ENCODE measurements at regions not wholly inside any gene's neighbourhood (a gene's known extent, or its start where the extent isn't known, plus 50 kb on each side); places are given as distances from the start of the nearest gene placed in this dataset.

DNA sequence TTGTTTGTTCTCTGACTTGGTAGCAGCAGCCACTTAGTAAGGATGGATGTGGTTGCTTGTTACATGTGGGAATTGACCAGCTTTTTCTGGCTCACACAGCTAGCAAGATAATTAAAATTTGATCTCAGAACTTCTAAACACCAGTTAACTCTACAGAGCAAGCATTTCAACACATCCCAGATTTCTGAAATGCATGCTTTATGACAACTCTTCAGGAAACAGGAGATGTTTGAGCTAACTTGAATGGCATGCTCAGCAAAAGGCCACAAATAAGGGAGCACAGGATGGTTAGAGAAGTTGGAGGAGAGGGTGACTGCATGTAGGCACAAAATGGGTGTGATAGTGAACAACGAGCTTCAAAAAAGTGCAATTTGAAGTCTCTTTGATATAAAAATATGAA, 167.1 kb upstream of the SPRY2 start:
- H3K9ac ChIP-seq (ENCODE audit: low read length in 3 of 3) = no peak overlapping the region
- no peaks in the 10 kb centered on the region for H3K27me3 ChIP-seq (ENCODE audit: control insufficient read depth, insufficient read depth, low read length)
- peaks cover 0 to 9% (median 0%) of the 10 kb centered on the region in 3 donors for H3K9me3 ChIP-seq (ENCODE audit: control insufficient read depth in 2 of 3, insufficient read depth in 1 of 3, low read length in 3 of 3)
- no peak for FAIRE-seq
- intact Hi-C loops (cut with DNase I) = no loop called here
- H3K36me3 ChIP-seq (ENCODE audit: control insufficient read depth in 2 of 3, insufficient read depth in 3 of 3, low read length in 3 of 3) = no peaks in the 10 kb centered on the region
- no peak overlapping the region for H3K27ac ChIP-seq (ENCODE audit: low read depth in 2 of 2, low read length in 2 of 2)
- no peaks in the 10 kb centered on the region for H3K4me1 ChIP-seq (ENCODE audit: control insufficient read depth in 2 of 3, insufficient read depth in 2 of 3, low read depth in 1 of 3, low read length in 3 of 3)
- TF ChIP-seq, protein P1, sequence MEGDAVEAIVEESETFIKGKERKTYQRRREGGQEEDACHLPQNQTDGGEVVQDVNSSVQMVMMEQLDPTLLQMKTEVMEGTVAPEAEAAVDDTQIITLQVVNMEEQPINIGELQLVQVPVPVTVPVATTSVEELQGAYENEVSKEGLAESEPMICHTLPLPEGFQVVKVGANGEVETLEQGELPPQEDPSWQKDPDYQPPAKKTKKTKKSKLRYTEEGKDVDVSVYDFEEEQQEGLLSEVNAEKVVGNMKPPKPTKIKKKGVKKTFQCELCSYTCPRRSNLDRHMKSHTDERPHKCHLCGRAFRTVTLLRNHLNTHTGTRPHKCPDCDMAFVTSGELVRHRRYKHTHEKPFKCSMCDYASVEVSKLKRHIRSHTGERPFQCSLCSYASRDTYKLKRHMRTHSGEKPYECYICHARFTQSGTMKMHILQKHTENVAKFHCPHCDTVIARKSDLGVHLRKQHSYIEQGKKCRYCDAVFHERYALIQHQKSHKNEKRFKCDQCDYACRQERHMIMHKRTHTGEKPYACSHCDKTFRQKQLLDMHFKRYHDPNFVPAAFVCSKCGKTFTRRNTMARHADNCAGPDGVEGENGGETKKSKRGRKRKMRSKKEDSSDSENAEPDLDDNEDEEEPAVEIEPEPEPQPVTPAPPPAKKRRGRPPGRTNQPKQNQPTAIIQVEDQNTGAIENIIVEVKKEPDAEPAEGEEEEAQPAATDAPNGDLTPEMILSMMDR (IDR thresholded peaks at IDR 0.05; ENCODE audit: borderline replicate concordance, extremely low read depth, insufficient read depth) = no peak
- no peak overlapping the region for H3K4me3 ChIP-seq (ENCODE audit: low read length in 3 of 3)
- no peak for DNase-seq

DNA sequence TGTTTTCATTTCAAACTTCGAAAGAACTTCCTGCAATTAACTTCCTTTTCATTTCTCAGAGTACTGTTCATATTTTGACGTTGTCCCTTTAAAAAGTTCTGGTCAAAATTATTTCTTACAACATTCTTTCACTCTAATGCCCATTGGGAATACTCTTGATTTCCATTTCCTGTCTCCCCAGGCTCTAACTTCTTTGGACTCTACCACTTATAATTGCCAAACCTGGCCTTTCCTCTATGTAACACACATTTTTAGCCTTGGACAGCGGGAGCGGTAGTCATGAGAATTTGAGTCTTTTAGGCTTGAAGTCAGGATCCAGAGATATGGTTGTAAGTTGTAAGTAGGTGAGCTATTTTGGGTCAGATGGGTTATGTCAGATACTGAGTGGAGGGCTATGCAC, 163.5 kb upstream of the SPRY2 start:
- no peak for DNase-seq

DNA sequence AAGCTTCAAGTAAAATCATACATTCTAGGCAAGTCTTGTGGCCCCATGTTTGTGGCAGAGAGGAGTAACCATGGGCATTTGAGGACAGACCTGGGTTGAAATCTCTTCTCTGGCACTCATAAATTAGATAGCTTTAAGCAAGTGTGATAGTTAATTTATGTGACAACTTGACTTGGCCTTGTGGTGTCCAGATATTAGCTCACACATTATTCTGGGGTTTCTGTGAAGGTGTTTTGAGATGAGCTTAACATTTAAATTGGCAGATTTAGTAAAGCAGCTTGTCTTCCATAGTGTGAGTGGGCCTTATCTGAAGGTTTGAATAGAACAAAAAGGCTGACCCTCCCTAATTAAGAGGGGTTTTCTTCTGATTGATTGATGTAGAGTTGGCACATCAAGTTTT, 161.4 kb upstream of the SPRY2 start:
- no peak for FAIRE-seq
- Histone ChIP-seq H3K27ac (ENCODE audit: low read depth in 2 of 2, low read length in 2 of 2) (no peak overlapping the region), H3K36me3 (ENCODE audit: control insufficient read depth in 2 of 3, insufficient read depth in 3 of 3, low read length in 3 of 3) (no peaks in the 10 kb centered on the region), H3K9ac (ENCODE audit: low read length in 3 of 3) (no peak overlapping the region), H3K9me3 (ENCODE audit: control insufficient read depth in 2 of 3, insufficient read depth in 1 of 3, low read length in 3 of 3) (peaks cover 0 to 9% (median 0%) of the 10 kb centered on the region in 3 donors), H3K27me3 (ENCODE audit: control insufficient read depth, insufficient read depth, low read length) (no peaks in the 10 kb centered on the region), H3K4me1 (ENCODE audit: control insufficient read depth in 2 of 3, insufficient read depth in 2 of 3, low read depth in 1 of 3, low read length in 3 of 3) (no peaks in the 10 kb centered on the region), H3K4me3 (ENCODE audit: low read length in 3 of 3) (no peak overlapping the region)
- intact Hi-C loops (cut with DNase I) = no loop called here
- TF ChIP-seq, protein P1 (IDR thresholded peaks at IDR 0.05; ENCODE audit: borderline replicate concordance, extremely low read depth, insufficient read depth) = no peak
- DNase-seq = no peak

More for the DNA sequence above, 163.5 kb upstream of the SPRY2 start:
- H3K9ac ChIP-seq (ENCODE audit: low read length in 3 of 3) = no peak overlapping the region
- peaks cover 0 to 9% (median 0%) of the 10 kb centered on the region in 3 donors for H3K9me3 ChIP-seq (ENCODE audit: control insufficient read depth in 2 of 3, insufficient read depth in 1 of 3, low read length in 3 of 3)
- H3K27me3 ChIP-seq (ENCODE audit: control insufficient read depth, insufficient read depth, low read length) = no peaks in the 10 kb centered on the region
- no peak for FAIRE-seq
- TF ChIP-seq, protein P1 (IDR thresholded peaks at IDR 0.05; ENCODE audit: borderline replicate concordance, extremely low read depth, insufficient read depth) = no peak
- no peaks in the 10 kb centered on the region for H3K36me3 ChIP-seq (ENCODE audit: control insufficient read depth in 2 of 3, insufficient read depth in 3 of 3, low read length in 3 of 3)
- no peak overlapping the region for H3K27ac ChIP-seq (ENCODE audit: low read depth in 2 of 2, low read length in 2 of 2)
- no peak overlapping the region for H3K4me3 ChIP-seq (ENCODE audit: low read length in 3 of 3)
- intact Hi-C loops (cut with DNase I) = no loop called here
- no peaks in the 10 kb centered on the region for H3K4me1 ChIP-seq (ENCODE audit: control insufficient read depth in 2 of 3, insufficient read depth in 2 of 3, low read depth in 1 of 3, low read length in 3 of 3)

DNA sequence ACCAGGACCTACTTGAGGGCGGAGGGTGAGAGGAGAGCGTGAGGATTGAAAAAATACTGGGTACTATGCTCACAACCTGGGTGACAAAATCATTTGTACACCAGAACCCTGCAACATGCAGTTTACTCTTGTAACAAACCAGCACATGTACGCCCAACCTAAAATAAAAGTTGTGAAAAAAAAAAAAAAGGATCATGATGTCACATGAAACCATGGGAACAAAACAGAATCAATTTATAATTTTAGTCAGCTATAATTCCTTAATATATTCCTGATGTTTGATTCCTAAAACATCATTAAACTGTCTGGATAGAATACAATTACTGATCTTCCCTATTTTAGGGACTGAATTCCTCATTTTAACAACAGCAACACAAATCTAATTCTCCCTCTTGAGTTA, 160.6 kb upstream of the SPRY2 start:
- TF ChIP-seq, protein P1 (IDR thresholded peaks at IDR 0.05; ENCODE audit: borderline replicate concordance, extremely low read depth, insufficient read depth) = no peak
- Histone ChIP-seq H3K27ac (ENCODE audit: low read depth in 2 of 2, low read length in 2 of 2) (no peak overlapping the region), H3K27me3 (ENCODE audit: control insufficient read depth, insufficient read depth, low read length) (no peaks in the 10 kb centered on the region), H3K9ac (ENCODE audit: low read length in 3 of 3) (no peak overlapping the region), H3K9me3 (ENCODE audit: control insufficient read depth in 2 of 3, insufficient read depth in 1 of 3, low read length in 3 of 3) (peaks cover 0 to 9% (median 0%) of the 10 kb centered on the region in 3 donors), H3K4me1 (ENCODE audit: control insufficient read depth in 2 of 3, insufficient read depth in 2 of 3, low read depth in 1 of 3, low read length in 3 of 3) (no peaks in the 10 kb centered on the region), H3K4me3 (ENCODE audit: low read length in 3 of 3) (no peak overlapping the region), H3K36me3 (ENCODE audit: control insufficient read depth in 2 of 3, insufficient read depth in 3 of 3, low read length in 3 of 3) (no peaks in the 10 kb centered on the region)
- no peak for DNase-seq
- intact Hi-C loops (cut with DNase I) = no loop called here
- FAIRE-seq = no peak
